Midbrain (tissue), 1 donor: ENCODE measurements at regions not wholly inside any gene's neighbourhood (a gene's known extent, or its start where the extent isn't known, plus 50 kb on each side); places are given as distances from the start of the nearest gene placed in this dataset.

ENCODE experiments used
- DNase-seq: peaks from one replicate; lab custom pipeline; 2025; lab: John Stamatoyannopoulos, UW

DNA sequence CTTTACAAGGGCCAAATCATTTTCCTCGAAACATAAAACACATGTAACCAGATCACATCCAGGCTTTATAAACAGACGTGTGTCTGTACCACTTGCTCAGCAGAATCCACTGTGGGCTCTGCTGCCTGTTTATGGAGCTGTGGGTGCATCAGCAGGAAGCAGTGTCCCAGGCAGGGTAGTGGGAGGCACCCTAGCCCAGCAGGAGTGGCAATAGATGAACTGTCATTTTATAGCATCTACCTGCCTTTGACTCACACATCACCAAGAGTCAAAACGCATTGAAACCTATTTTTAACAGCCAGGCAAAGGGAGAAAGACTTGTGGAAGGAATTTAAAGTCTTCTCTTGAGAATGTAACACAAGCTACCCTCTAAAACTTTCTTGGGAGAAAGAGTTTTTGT, 169.1 kb upstream of the TENM3 start:
- no peak for DNase-seq

- no peak for DNase-seq
Measured at GRCh38 chr4:182074810-182075209, 168.4 kb upstream of the TENM3 start.

DNA sequence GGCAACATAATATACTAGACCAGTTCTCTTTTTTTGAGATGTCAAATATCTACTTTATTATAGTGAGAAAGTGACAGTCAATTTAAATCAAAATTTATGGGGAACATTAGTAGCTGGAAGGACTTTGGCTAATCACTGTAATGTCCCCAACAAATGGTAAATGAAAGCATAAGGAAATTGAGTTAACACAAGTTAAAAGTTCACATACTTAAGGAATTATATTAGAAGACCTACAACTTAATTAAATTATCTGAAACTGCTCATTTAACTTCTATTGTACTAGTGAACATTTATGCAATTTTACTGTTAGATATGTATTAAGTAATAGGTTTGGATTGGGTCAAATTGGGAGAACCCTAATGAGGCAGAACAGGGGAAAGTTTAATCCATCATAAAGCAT, 160.3 kb upstream of the TENM3 start:
- DNase-seq = no peak

GRCh38 chr4:182083671-182084410, 159.4 kb upstream of the TENM3 start:
- DNase-seq = no peak

DNA sequence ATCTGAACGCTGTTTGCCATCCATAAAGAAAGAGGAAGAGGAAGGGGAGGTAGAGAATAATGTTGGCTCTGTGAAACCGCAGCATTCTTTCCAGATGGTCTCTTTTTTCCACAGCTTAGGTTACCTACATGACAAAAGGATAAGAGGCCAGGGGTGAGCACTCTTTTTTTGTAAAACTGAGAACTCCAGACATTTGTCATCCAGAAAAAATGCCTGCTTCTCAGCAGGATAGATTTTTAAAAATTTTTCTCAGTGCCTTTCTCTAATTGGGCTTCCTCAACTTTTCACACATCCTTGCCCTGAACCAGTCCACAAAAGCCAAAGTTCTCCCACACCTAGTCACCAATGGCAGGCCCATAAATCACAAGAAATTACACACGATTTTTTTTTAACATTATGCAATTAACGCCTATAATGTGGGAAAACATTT, 158.1 kb upstream of the TENM3 start:
- no peak for DNase-seq

GRCh38 chr4:182089326-182089725, 153.9 kb upstream of the TENM3 start:
- no peak for DNase-seq

DNA sequence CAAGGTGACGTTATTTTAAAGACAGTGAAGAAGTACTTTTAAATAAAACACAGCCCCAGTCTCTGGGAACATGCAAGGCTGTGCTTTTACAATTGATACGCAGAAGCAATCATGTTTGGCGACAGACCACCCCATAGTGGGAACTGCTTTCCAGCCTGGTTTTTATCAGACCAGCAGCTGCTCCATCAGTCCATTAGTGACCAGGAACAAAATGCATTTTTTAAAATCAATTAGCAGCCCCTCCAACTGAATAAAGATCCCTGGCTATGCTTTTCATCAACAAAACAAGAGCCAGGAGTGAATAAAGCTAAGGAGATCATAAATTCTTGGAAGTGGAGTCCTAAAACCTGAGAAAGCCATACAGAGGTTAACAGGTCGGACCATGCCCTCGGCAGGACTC, 153.0 kb upstream of the TENM3 start:
- no peak for DNase-seq

DNA sequence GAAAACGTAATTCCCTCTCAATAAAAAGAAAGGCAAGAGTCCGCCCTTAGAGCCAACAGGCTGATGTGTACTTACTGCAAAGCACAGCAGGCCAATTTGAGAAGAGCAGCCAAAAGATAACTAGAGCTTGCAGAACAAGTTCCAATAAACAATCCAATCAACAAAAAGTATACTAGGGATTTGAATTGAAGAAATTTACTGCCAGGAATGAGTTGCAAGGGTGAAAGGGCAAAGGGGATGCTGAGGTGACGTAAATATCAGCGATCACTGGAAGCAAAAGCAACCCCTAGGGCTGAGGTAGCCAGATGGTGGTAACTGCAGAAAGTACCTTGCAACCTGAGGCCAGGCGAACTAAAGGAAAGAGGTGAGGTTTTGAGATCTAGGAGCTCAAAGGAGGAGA, 152.1 kb upstream of the TENM3 start:
- no peak for DNase-seq

DNA sequence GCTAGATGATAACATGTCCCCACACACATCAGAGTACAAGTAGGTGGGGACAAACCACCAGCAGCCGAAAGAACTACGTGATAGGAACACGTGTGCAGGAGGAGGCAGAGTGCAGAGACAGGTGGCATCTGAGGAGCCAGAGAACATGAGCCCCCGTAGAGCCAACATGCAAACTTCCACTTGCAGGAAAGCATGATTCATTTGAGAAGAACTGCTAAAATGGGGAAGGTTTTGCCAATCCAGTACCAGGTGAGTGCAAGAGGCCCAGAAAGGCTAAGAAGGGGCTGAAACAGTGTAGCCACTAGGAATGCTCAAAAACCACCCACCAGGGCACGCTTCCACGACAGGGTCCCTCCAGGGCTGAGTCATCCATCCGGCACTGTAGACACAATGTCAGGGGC, 149.8 kb upstream of the TENM3 start:
- DNase-seq = no peak

DNA sequence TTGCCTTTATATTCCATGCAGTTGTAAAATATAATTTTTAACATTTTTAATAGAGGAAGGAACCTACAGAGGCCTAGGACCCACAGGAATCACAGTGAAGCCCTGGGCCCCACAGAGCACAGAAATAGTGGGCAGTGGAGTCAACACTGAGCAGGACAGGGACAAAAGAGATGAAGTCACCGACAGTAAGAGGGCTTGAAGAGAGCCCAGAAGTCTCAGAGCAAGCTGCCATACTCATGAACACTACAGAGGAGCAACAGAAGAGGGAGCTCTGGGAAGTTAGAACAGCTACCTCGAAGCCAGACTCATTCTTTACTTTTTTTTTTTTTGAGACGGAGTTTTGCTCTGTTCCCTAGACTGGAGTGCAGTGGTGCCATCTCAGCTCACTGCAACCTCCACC, 149.3 kb upstream of the TENM3 start:
- DNase-seq = no peak

DNA sequence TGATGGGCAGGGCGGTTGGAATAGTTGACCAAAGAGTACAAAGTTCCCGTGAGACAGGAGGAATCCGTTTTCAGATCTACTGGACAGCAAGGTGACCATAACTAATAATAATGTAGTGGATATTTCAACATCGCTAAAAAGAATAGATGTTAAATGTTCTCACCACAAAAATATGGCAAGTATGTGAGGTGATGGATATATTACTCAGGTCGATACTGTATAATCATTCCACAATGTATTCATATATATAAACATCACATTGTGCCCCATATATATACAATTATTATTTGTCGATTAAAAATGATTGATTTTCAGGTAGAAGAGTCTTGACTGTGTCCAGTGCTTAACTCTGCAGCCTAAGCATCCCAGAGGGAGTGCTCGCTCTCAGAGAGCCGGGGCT, 141.6 kb upstream of the TENM3 start:
- no peak for DNase-seq

- no peak for DNase-seq
Measured at GRCh38 chr4:182102576-182102975, 140.6 kb upstream of the TENM3 start.

- DNase-seq = no peak
Measured at GRCh38 chr4:182103614-182104319, 139.4 kb upstream of the TENM3 start.

DNA sequence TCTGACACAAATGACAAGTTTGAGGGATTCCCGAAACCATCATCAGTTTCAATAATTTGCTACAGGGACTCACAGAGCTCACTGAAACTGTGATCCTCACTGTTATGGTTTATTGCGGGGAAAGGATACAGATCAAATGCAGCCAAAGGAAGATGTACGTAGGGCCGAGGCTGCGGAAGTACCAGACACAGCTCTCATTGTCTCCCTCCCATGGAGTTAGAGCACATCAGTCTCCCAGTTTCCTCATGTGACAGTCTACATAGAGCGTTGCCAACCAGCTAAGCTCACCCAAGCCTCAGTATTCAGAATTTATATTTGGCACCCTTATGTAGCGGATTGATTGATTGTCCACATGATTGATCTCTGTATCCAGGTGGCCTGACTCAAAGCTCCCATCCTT, 137.8 kb upstream of the TENM3 start:
- DNase-seq = no peak

DNA sequence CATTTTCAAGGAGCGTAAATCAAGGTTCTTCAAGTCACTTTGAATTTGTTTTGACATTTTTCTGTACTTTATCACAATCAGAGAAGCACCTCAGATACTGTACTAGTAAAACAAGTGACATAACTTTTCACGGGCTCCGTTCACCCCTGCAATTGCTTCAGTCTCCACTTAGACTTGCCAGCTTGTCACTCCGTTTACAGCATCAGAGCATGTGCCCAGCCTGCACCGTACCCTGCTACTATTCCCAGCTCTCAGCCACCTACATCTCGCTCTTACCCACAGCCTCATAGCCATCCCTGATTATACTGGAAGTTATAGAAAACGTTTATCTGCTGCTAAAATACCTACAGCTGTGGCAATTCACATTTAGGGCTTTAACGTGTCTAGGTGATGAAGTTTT, 135.3 kb upstream of the TENM3 start:
- DNase-seq = no peak

DNA sequence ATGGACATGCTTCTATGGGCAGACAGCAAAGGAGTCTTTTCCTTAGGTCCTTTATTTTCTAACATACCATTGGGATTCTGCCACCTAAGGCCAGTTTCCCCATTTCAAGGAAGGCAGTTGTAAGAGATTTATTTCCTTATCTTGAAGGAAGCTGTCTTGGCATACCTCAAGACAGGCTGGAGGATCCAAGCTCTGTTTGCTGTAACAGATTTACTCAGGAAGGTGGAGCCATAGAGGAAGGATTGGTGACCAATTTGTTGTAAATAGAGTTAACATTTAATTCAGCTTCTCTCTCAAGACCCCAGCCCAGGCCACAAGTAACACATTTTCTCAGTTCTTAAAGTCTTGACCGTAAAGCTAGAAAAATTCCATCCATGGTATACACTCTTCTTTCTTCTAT, 131.6 kb upstream of the TENM3 start:
- DNase-seq = no peak

GRCh38 chr4:182113779-182114178, 129.4 kb upstream of the TENM3 start:
- DNase-seq = no peak

GRCh38 chr4:182124359-182124758, 118.8 kb upstream of the TENM3 start:
- DNase-seq = no peak

GRCh38 chr4:182126096-182126495, 117.1 kb upstream of the TENM3 start:
- DNase-seq = no peak

- no peak for DNase-seq
Measured at GRCh38 chr4:182126603-182127002, 116.6 kb upstream of the TENM3 start.

GRCh38 chr4:182133033-182133432, 110.2 kb upstream of the TENM3 start:
- DNase-seq = no peak

DNA sequence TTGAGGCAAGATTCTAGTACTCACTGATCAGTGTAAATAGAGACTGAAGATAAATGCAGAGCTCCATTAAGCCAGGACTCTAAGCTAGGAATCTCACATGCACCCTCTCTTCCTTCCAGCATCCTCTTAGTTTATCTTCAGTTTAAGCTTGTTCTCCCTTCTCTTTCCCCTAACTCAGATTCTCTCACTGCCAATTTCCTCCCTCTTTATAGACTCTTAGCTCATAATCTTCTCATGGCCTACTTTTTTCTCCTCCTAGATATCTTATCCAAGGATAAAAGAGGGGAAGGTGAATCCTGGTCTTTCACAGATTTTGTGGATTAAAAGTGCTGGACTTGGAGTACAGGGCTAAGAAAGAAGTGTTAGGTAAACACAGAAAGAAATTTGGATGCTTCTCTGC, 108.9 kb upstream of the TENM3 start:
- no peak for DNase-seq

GRCh38 chr4:182136201-182136600, 107.0 kb upstream of the TENM3 start:
- DNase-seq = no peak

GRCh38 chr4:182137343-182137742, 105.9 kb upstream of the TENM3 start:
- DNase-seq = no peak
